GM12878 (cell line): ENCODE measurements at regions not wholly inside any gene's neighbourhood (a gene's known extent, or its start where the extent isn't known, plus 50 kb on each side); places are given as distances from the start of the nearest gene placed in this dataset.
"Not testable (repeated sequence)": the region's sequence is repeated elsewhere in the genome, so short reads cannot be mapped to it uniquely, and the experiment has no call there.

Experiments used
- ATAC-seq: fragments of 200-7000 bp; cut with Tn5 transposase; 3 replicates; pipeline ENCODE4 v1.9.1; 2020; ENCODE audit warnings: mild to moderate bottlenecking, moderate library complexity
- BruUV-seq: library from RNA; stranded (reverse); fragments of 400-500 nt; replicated peaks from 2 replicates; lab custom pipeline; 2021; lab: Mats Ljungman, UMichigan
- CTCF ChIA-PET: fragments of 300-600 bp; sonication (Branson Sonifier 250); formaldehyde crosslinking; extraction: SDS; loops from one replicate; lab custom pipeline; 2021; ENCODE audit warnings: inconsistent platforms; lab: Yijun Ruan, JAX
- POLR2A ChIA-PET: fragments of 350-600 bp; formaldehyde crosslinking; extraction: SDS; loops from one replicate; lab custom pipeline; 2021; ENCODE audit warnings: inconsistent platforms; lab: Charles Lee
- RAD21 ChIA-PET: fragments of 300-600 bp; sonication (Branson Sonifier 250); formaldehyde crosslinking; loops from one replicate; lab custom pipeline; 2023; ENCODE audit warnings: antibody characterized with exemption; ENCODE audit not compliant: unreplicated experiment; lab: Charles Lee
- SMC1A ChIA-PET: fragments of 300-600 bp; sonication (Branson Sonifier 250); formaldehyde crosslinking; loops from one replicate; lab custom pipeline; 2023; ENCODE audit not compliant: unreplicated experiment, uncharacterized antibody; lab: Charles Lee
- DNase-seq: peaks from one replicate; pipeline ENCODE4 v3.0.0-alpha.2; 2011; ENCODE audit warnings: low read depth, low spot score
- FAIRE-seq: peaks from 3 replicates; lab custom pipeline; 2011; peaks lifted over from hg19 to GRCh38; lab: Jason Lieb, UNC
- H2AFZ ChIP-seq: 2 replicates; pipeline ENCODE4 v1.6.0; 2011; ENCODE audit warnings: low read depth, low read length, control low read depth; ENCODE audit not compliant: control insufficient read depth
- H3K27ac ChIP-seq: 2 replicates; pipeline ENCODE4 v1.5.1; 2011; ENCODE audit warnings: control low read depth; ENCODE audit not compliant: control insufficient read depth, insufficient read depth
- H3K27me3 ChIP-seq, 2 experiments: replicated peaks in 1 of 2; 2 replicates each; pipeline versions ENCODE4 v1.6.0 to v1.6.1; 2011; ENCODE audit warnings: low read length in 1 of 2; ENCODE audit not compliant: control insufficient read depth in 2 of 2, insufficient read depth in 2 of 2
- H3K36me3 ChIP-seq, 2 experiments: 2 replicates each; pipeline ENCODE4 v1.5.1; 2011; ENCODE audit warnings: low read length in 1 of 2; ENCODE audit not compliant: control insufficient read depth in 2 of 2, insufficient read depth in 2 of 2
- H3K4me1 ChIP-seq: 2 replicates; pipeline ENCODE4 v1.6.1; 2011; ENCODE audit warnings: mild to moderate bottlenecking, low read length, moderate library complexity, mixed read lengths; ENCODE audit not compliant: control insufficient read depth, insufficient read depth
- H3K4me2 ChIP-seq: 2 replicates; pipeline ENCODE4 v1.6.0; 2011; ENCODE audit warnings: control low read depth; ENCODE audit not compliant: control insufficient read depth, insufficient read depth
- H3K4me3 ChIP-seq: fragments of 200-600 bp; sonication (generic); 2 replicates; pipeline ENCODE4 v1.5.1; 2016
- H3K79me2 ChIP-seq: 2 replicates; pipeline ENCODE4 v1.6.0; 2011; ENCODE audit warnings: low read length; ENCODE audit not compliant: control insufficient read depth, insufficient read depth
- H3K9ac ChIP-seq: 2 replicates; pipeline ENCODE4 v1.8.0; 2011; ENCODE audit warnings: low read length, control low read depth, mixed read lengths; ENCODE audit not compliant: control insufficient read depth, insufficient read depth
- H3K9me3 ChIP-seq: replicated peaks from 3 replicates; pipeline ENCODE4 v1.5.1; 2011; ENCODE audit warnings: mild to moderate bottlenecking, low read length; ENCODE audit not compliant: control insufficient read depth, insufficient read depth
- H4K20me1 ChIP-seq: 2 replicates; pipeline ENCODE4 v1.6.0; 2011; ENCODE audit not compliant: control insufficient read depth, insufficient read depth
- BRCA1 ChIP-seq: IDR thresholded peaks from 2 replicates; pipeline ENCODE4 v1.6.1; 2011; ENCODE audit warnings: low read depth, low read length, improper control_type of control experiment
- HDGF ChIP-seq: fragments of 450-650 bp; IDR thresholded peaks from 2 replicates; pipeline ENCODE4 v1.6.1; 2016; ENCODE audit warnings: antibody characterized with exemption
- JUND ChIP-seq: IDR thresholded peaks from 2 replicates; pipeline ENCODE4 v1.6.1; 2012; ENCODE audit warnings: low read depth, mild to moderate bottlenecking, low read length, improper control_type of control experiment, moderate library complexity
- MEF2B ChIP-seq: fragments of 450-650 bp; IDR thresholded peaks from 2 replicates; pipeline ENCODE4 v1.6.1; 2018; ENCODE audit warnings: mild to moderate bottlenecking, moderate library complexity; ENCODE audit not compliant: partially characterized antibody, poor library complexity, severe bottlenecking
- POLR2A ChIP-seq: IDR thresholded peaks from 2 replicates; pipeline ENCODE4 v1.6.1; 2011; ENCODE audit warnings: low read depth, mild to moderate bottlenecking, low read length
- POLR2AphosphoS5 ChIP-seq: IDR thresholded peaks from 2 replicates; pipeline ENCODE4 v1.6.1; 2011; ENCODE audit warnings: mild to moderate bottlenecking, low read length, inconsistent platforms
- SMARCA5 ChIP-seq: fragments of 450-650 bp; IDR thresholded peaks from 2 replicates; pipeline ENCODE4 v1.6.1; 2017; ENCODE audit warnings: mild to moderate bottlenecking
- STAT3 ChIP-seq: IDR thresholded peaks from 2 replicates; pipeline ENCODE4 v1.6.1; 2011; ENCODE audit warnings: low read depth, low read length, improper control_type of control experiment
- WRNIP1 ChIP-seq: IDR thresholded peaks from 2 replicates; pipeline ENCODE4 v1.6.1; 2011; ENCODE audit warnings: low read depth, low read length, improper control_type of control experiment, borderline replicate concordance
- WGBS: methylation state at CpG from one replicate; pipeline ENCODE4 v1.1.6; 2016; ENCODE audit warnings: low lambda C conversion rate; ENCODE audit not compliant: insufficient replicate concordance, insufficient coverage; ENCODE audit errors: missing lambda C conversion rate; 5-methylcytosine and 5-hydroxymethylcytosine counted together
- in situ Hi-C: fragments of 300-500 bp; cut with MboI; formaldehyde crosslinking; loops from 9 replicates; pipeline ENCODE4 v1.14.3; 2018; ENCODE audit warnings: mixed read lengths
- intact Hi-C: fragments of 100-400 bp; cut with micrococcal nuclease; formaldehyde crosslinking; loops from one replicate; pipeline ENCODE4 v1.14.2; 2022; ENCODE audit not compliant: unreplicated experiment
- TF ChIP-seq, protein P1 (sequence below): IDR thresholded peaks from 2 replicates; pipeline ENCODE4 v1.6.1; 2012; ENCODE audit warnings: low read length, inconsistent platforms

DNA sequence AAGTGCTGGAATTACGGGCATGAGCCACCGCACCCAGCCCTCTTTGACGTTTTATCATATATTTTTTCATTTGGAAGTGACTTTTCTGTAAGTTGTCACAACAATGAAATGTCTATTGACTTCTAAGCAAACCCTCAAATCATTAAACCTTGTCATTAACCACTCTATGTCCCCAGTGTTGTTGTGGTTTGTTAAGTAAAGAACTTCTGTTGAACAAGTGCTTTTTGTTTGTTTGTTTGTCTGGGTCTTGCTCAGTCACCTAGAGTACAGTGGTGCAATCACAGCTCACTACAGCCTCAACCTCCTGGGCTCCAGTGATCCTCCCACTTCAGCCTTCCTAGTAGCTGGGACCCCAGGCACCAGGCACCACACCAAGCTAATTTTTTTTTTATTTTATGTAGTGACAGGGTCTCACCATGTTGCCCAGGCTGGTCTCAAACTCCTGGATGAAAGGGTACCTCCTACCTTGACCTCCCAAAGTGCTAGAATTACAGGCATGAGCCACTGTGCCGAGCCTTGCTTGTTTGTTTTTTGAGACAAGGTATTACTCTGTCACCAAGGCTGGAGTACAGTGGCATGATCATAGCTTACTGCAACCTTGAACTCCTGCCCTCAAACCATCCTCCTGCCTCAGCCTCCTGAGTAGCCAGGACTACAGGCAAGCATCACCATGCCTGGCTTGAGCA is 57.6 kb upstream of the LOC128125822 start:
- peaks cover 17% of the 10 kb centered on the region for H3K4me1 ChIP-seq
- ChIA-PET SMC1A (interaction anchor here (0.9 to 8.3 kb wide), 6 partner anchors 8 to 162 kb away, joined by 3 to 96 read pairs (median 4); no protein-coding TSS in a partner anchor), RAD21 (interaction anchor here (0.8 kb wide), 1 partner anchor 11 kb away, joined by 3 read pairs; no protein-coding TSS in a partner anchor), CTCF (no interaction called here), POLR2A (interaction anchor here (0.6 to 0.7 kb wide), 2 partner anchors 18 to 41 kb away, joined by 3 to 8 read pairs; no protein-coding TSS in a partner anchor)
- H3K4me2 ChIP-seq = no peak overlapping the region
- no peak for FAIRE-seq
- H3K36me3 ChIP-seq = no peaks in the 10 kb centered on the region
- whole genome bisulfite sequencing = 53% methylated on average over 4 of the region's 4 CpGs
- H3K79me2 ChIP-seq = no peaks in the 10 kb centered on the region
- no peak for DNase-seq
- H3K27me3 ChIP-seq = no peaks in the 10 kb centered on the region
- no peak overlapping the region for H3K4me3 ChIP-seq
- H3K9me3 ChIP-seq = no peaks in the 10 kb centered on the region
- H3K27ac ChIP-seq = no peak overlapping the region
- in situ Hi-C loops = no loop called here
- BruUV-seq = no TSS peak
- no peak for TF ChIP-seq BRCA1
- no peak for TF ChIP-seq POLR2A
- TF ChIP-seq MEF2B = no peak
- TF ChIP-seq POLR2AphosphoS5 = no peak
- TF ChIP-seq STAT3 = no peak
- TF ChIP-seq, protein P1, sequence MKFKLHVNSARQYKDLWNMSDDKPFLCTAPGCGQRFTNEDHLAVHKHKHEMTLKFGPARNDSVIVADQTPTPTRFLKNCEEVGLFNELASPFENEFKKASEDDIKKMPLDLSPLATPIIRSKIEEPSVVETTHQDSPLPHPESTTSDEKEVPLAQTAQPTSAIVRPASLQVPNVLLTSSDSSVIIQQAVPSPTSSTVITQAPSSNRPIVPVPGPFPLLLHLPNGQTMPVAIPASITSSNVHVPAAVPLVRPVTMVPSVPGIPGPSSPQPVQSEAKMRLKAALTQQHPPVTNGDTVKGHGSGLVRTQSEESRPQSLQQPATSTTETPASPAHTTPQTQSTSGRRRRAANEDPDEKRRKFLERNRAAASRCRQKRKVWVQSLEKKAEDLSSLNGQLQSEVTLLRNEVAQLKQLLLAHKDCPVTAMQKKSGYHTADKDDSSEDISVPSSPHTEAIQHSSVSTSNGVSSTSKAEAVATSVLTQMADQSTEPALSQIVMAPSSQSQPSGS = no peak
- TF ChIP-seq JUND = no peak
- no peak for TF ChIP-seq WRNIP1
- TF ChIP-seq HDGF = no peak
- TF ChIP-seq SMARCA5 = no peak
- intact Hi-C loops = loop anchor here (10.0 kb wide), 1 partner anchor 540 kb away; no protein-coding TSS in a partner anchor
- ATAC-seq = no peak
- H3K9ac ChIP-seq = no peak overlapping the region
- H2AFZ ChIP-seq = no peak overlapping the region
- H4K20me1 ChIP-seq = no peaks in the 10 kb centered on the region

DNA sequence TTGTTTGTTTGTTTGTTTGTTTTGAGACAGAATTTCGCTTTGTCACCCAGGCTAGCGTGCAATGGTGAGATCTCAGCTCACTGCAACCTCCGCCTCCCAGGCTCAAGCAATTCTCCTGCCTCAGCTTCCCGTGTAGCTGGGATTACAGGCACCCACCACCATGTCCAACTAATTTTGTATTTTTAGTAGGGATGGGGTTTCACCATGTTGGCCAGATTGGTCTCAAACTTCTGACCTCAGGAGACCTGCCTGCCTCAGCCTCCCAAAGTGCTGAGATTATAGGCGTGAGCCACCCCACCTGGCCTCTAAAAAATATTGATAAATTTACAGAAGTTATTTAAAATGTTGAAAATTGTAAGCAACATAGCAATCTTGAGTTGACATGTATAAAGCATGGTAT is 57.1 kb upstream of the LOC128125822 start:
- H3K4me3 ChIP-seq, H3K9ac ChIP-seq, DNase-seq, ATAC-seq, H3K27ac ChIP-seq, H2AFZ ChIP-seq, FAIRE-seq, H3K79me2 ChIP-seq, H3K4me2 ChIP-seq, H3K9me3 ChIP-seq, BruUV-seq, H3K36me3 ChIP-seq, in situ Hi-C loops, H3K27me3 ChIP-seq, H4K20me1 ChIP-seq: not testable (repeated sequence)
- peaks cover 18% of the 10 kb centered on the region for H3K4me1 ChIP-seq
- ChIA-PET CTCF (interaction anchor here (0.9 to 2.6 kb wide), 3 partner anchors 9 to 163 kb away, joined by 3 to 17 read pairs (median 9); no protein-coding TSS in a partner anchor), SMC1A (interaction anchor here (0.6 to 8.3 kb wide), 7 partner anchors 8 to 162 kb away, joined by 3 to 96 read pairs (median 3); no protein-coding TSS in a partner anchor), RAD21 (interaction anchor here (0.8 kb wide), 1 partner anchor 10 kb away, joined by 3 read pairs; no protein-coding TSS in a partner anchor), POLR2A (interaction anchor here (0.6 to 2.2 kb wide), 2 partner anchors 9 to 41 kb away, joined by 6 to 8 read pairs; no protein-coding TSS in a partner anchor)
- WGBS = 98% methylated on average over 5 of the region's 5 CpGs
- intact Hi-C loops = loop anchor here (10.0 kb wide), 1 partner anchor 540 kb away; no protein-coding TSS in a partner anchor
